HCT116 (cell line): ENCODE measurements at regions not wholly inside any gene's neighbourhood (a gene's known extent, or its start where the extent isn't known, plus 50 kb on each side); places are given as distances from the start of the nearest gene placed in this dataset.

ENCODE experiments used
- ATAC-seq: fragments of 200-7000 bp; cut with Tn5 transposase; 2 replicates; pipeline ENCODE4 v1.9.1; 2020; ENCODE audit warnings: mild to moderate bottlenecking, moderate library complexity
- BruUV-seq: library from RNA; stranded (reverse); fragments of 400-500 nt; replicated peaks from 2 replicates; lab custom pipeline; 2021; lab: Mats Ljungman, UMichigan
- CTCF ChIA-PET: fragments of 300-600 bp; sonication (Branson Sonifier 250); formaldehyde crosslinking; loops from one replicate; lab custom pipeline; 2021; ENCODE audit warnings: antibody characterized with exemption; lab: Charles Lee
- POLR2A ChIA-PET: fragments of 300-600, 350-600 bp; sonication (Branson Sonifier 250); formaldehyde crosslinking; loops from one replicate; lab custom pipeline; 2021; ENCODE audit warnings: antibody characterized with exemption; lab: Charles Lee
- RAD21 ChIA-PET, 2 experiments: fragments of 300-600 bp; sonication (Branson Sonifier 250); formaldehyde crosslinking; loops; one replicate each; lab custom pipeline; 2023; ENCODE audit warnings: low total read pairs in 2 of 2; ENCODE audit not compliant: uncharacterized antibody in 2 of 2, unreplicated experiment in 2 of 2, low non-redundant PET in 1 of 2; lab: Charles Lee
- DNase-seq: peaks from one replicate; pipeline ENCODE4 v3.0.0-alpha.2; 2010; ENCODE audit warnings: low read depth, low spot score
- H2AFZ ChIP-seq: fragments of 200-600 bp; shearing (Covaris generic), sonication (generic); 2 replicates; pipeline ENCODE4 v1.6.1; 2017; ENCODE audit warnings: low read depth, mixed run types, mixed read lengths, antibody characterized with exemption, low read length; ENCODE audit not compliant: poor library complexity, severe bottlenecking
- H3K27ac ChIP-seq: 2 replicates; pipeline ENCODE4 v1.5.1; 2012; ENCODE audit warnings: low read depth, low read length
- H3K27me3 ChIP-seq: fragments of 200-600 bp; sonication (generic); 2 replicates; pipeline ENCODE4 v1.6.1; 2016; ENCODE audit warnings: mixed run types, low read length, mixed read lengths; ENCODE audit not compliant: insufficient read depth
- H3K36me3 ChIP-seq, 2 experiments: fragments of 200-500 bp in 1 of 2; fragments of 200-600 bp in 1 of 2; sonication (Bioruptor generic) in 1 of 2; sonication (generic) in 1 of 2; 2 replicates each; pipeline versions ENCODE4 v1.5.1 to v1.6.1; 2014 to 2016; ENCODE audit warnings: low read length in 2 of 2, inconsistent platforms in 1 of 2, mixed read lengths in 1 of 2, mixed run types in 1 of 2; ENCODE audit not compliant: insufficient read depth in 2 of 2, control insufficient read depth in 1 of 2
- H3K4me1 ChIP-seq, 2 experiments: fragments of 200-600 bp in 1 of 2; sonication (generic) in 1 of 2; 2 replicates each; pipeline versions ENCODE4 v1.5.1 to v1.6.1; 2012 to 2017; ENCODE audit warnings: low read length in 2 of 2, inconsistent platforms in 1 of 2, mild to moderate bottlenecking in 1 of 2, mixed read lengths in 1 of 2, mixed run types in 1 of 2, moderate library complexity in 1 of 2; ENCODE audit not compliant: insufficient read depth in 2 of 2, control insufficient read depth in 1 of 2
- H3K4me2 ChIP-seq: fragments of 200-600 bp; sonication (generic); 2 replicates; pipeline ENCODE4 v1.6.1; 2017; ENCODE audit warnings: mixed run types, low read length, mixed read lengths
- H3K4me3 ChIP-seq, 2 experiments: fragments of 200-600 bp in 1 of 2; sonication (generic) in 1 of 2; replicated peaks in 1 of 2; 2 replicates each; pipeline ENCODE4 v1.5.1; 2011 to 2016; ENCODE audit warnings: low read length in 2 of 2, control low read depth in 1 of 2, low read depth in 1 of 2, mild to moderate bottlenecking in 1 of 2, mixed read lengths in 1 of 2, mixed run types in 1 of 2
- H3K79me2 ChIP-seq: fragments of 200-600 bp; sonication (generic); 2 replicates; pipeline ENCODE4 v1.6.1; 2017; ENCODE audit warnings: mild to moderate bottlenecking, mixed run types, low read length, moderate library complexity, mixed read lengths; ENCODE audit not compliant: insufficient read depth
- H3K9ac ChIP-seq: fragments of 200-600 bp; sonication (generic); 2 replicates; pipeline ENCODE4 v1.6.1; 2016; ENCODE audit warnings: low read length, mixed read lengths
- H3K9me2 ChIP-seq: fragments of 200-600 bp; sonication (generic), shearing (Covaris generic); 2 replicates; pipeline ENCODE4 v1.6.1; 2017; ENCODE audit warnings: mixed run types, mild to moderate bottlenecking, moderate library complexity; ENCODE audit not compliant: insufficient read depth
- H3K9me3 ChIP-seq, 2 experiments: fragments of 200-500 bp in 1 of 2; fragments of 200-600 bp in 1 of 2; sonication (Bioruptor generic) in 1 of 2; sonication (generic) in 1 of 2; 2 replicates each; pipeline ENCODE4 v1.6.1; 2014 to 2017; ENCODE audit warnings: low read length in 2 of 2, mixed read lengths in 2 of 2, inconsistent platforms in 1 of 2, low read depth in 1 of 2, mild to moderate bottlenecking in 1 of 2, mixed run types in 1 of 2, moderate library complexity in 1 of 2; ENCODE audit not compliant: control insufficient read depth in 1 of 2, insufficient read depth in 1 of 2
- H4K20me1 ChIP-seq: fragments of 200-600 bp; sonication (generic), shearing (Covaris generic); 2 replicates; pipeline ENCODE4 v1.6.1; 2017; ENCODE audit warnings: mixed run types, mild to moderate bottlenecking, moderate library complexity; ENCODE audit not compliant: insufficient read depth
- ATF3 ChIP-seq: IDR thresholded peaks from 2 replicates; pipeline ENCODE4 v1.6.1; 2012
- EGR1 ChIP-seq: IDR thresholded peaks from 2 replicates; pipeline ENCODE4 v1.6.1; 2012; ENCODE audit warnings: low read depth
- ELF1 ChIP-seq: IDR thresholded peaks from 2 replicates; pipeline ENCODE4 v1.6.1; 2012; ENCODE audit warnings: low read depth, borderline replicate concordance
- JUND ChIP-seq: IDR thresholded peaks from 2 replicates; pipeline ENCODE4 v1.6.1; 2012
- MAX ChIP-seq: IDR thresholded peaks from 2 replicates; pipeline ENCODE4 v1.6.1; 2012
- POLR2A ChIP-seq: IDR thresholded peaks from 2 replicates; pipeline ENCODE4 v1.7.0; 2011; ENCODE audit warnings: borderline replicate concordance; ENCODE audit not compliant: insufficient read depth, insufficient read length; ENCODE audit errors: extremely low read depth
- POLR2AphosphoS5 ChIP-seq: IDR thresholded peaks from 2 replicates; pipeline ENCODE4 v1.6.1; 2011; ENCODE audit warnings: mild to moderate bottlenecking, low read depth, low read length, moderate library complexity
- RAD21 ChIP-seq: IDR thresholded peaks from 2 replicates; pipeline ENCODE4 v1.6.1; 2012; ENCODE audit warnings: low read depth, mild to moderate bottlenecking
- SIN3A ChIP-seq: IDR thresholded peaks from 2 replicates; pipeline ENCODE4 v1.6.1; 2012; ENCODE audit warnings: low read depth
- SRF ChIP-seq: IDR thresholded peaks from 2 replicates; pipeline ENCODE4 v1.6.1; 2012; ENCODE audit warnings: low read depth
- TCF7L2 ChIP-seq: IDR thresholded peaks from 2 replicates; pipeline ENCODE4 v1.7.0; 2011; ENCODE audit warnings: borderline replicate concordance, inconsistent platforms; ENCODE audit not compliant: insufficient read depth, insufficient read length; ENCODE audit errors: extremely low read depth
- YY1 ChIP-seq: IDR thresholded peaks from 2 replicates; pipeline ENCODE4 v1.6.1; 2011; ENCODE audit warnings: low read length, low read depth, moderate library complexity, mild to moderate bottlenecking; ENCODE audit not compliant: insufficient replicate concordance; ENCODE audit errors: extremely low read depth
- ZBTB33 ChIP-seq: IDR thresholded peaks from 2 replicates; pipeline ENCODE4 v1.6.1; 2011; ENCODE audit warnings: mild to moderate bottlenecking, low read length, moderate library complexity; ENCODE audit not compliant: insufficient replicate concordance; ENCODE audit errors: extremely low read depth
- ZFX ChIP-seq: fragments of 450-650 bp; IDR thresholded peaks from 2 replicates; pipeline ENCODE4 v1.6.1; 2017
- ZNF274 ChIP-seq: fragments of 200-500 bp; sonication (Bioruptor generic); IDR thresholded peaks from 2 replicates; pipeline ENCODE4 v1.6.1; 2014; ENCODE audit warnings: mild to moderate bottlenecking, low read depth, low read length, inconsistent platforms
- intact Hi-C: fragments of 100-400 bp; cut with micrococcal nuclease; formaldehyde crosslinking; loops from 2 replicates; pipeline ENCODE4 v1.10.0; 2022
- TF ChIP-seq, protein P1 (sequence below): IDR thresholded peaks from 2 replicates; pipeline ENCODE4 v1.6.1; 2012; ENCODE audit warnings: low read depth

GRCh38 chr11:91326751-91327150, 897.9 kb upstream of the FAT3 start:
- Histone ChIP-seq H3K9me2 (no peaks in the 10 kb centered on the region), H4K20me1 (no peaks in the 10 kb centered on the region), H2AFZ (no peak overlapping the region), H3K4me1 (no peaks in the 10 kb centered on the region), H3K4me3 (no peak overlapping the region), H3K4me2 (no peak overlapping the region), H3K9me3 (peaks cover 7 to 12% of the 10 kb centered on the region in 2 experiments; a peak in 2 of 4 replicates), H3K27me3 (no peaks in the 10 kb centered on the region), H3K79me2 (no peaks in the 10 kb centered on the region), H3K9ac (no peak overlapping the region), H3K27ac (no peak overlapping the region), H3K36me3 (no peaks in the 10 kb centered on the region)
- no TSS peak for BruUV-seq
- intact Hi-C loops, result no loop called here
- TF ChIP-seq ATF3, result no peak
- no peak for TF ChIP-seq ZBTB33
- TF ChIP-seq EGR1, result no peak
- RAD21 ChIA-PET, result no interaction called here
- no peak for DNase-seq
- ATAC-seq, result no peak
- POLR2A ChIA-PET, result no interaction called here
- CTCF ChIA-PET, result no interaction called here

DNA sequence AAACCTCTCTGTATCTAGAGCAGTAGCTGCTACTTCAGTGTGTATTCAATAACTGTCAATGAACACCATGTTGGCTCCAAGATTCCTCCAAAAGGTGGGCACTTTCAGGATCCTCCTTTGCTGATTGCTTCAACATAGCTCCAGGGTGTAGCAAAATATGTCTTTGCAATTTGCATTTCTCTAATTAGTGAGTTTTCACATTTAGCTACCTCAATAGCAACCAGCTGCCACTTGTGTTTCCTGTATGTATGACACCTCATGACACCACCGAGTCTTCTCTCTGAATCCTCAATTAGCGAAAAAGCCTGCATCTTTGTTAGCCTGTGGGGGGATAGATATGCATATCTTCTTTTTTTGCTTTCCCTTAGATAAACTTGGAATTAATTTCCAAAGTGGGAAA, 898.3 kb upstream of the FAT3 start:
- Histone ChIP-seq H3K9me3 (peaks cover 7 to 12% of the 10 kb centered on the region in 2 experiments; a peak in 2 of 4 replicates), H3K27me3 (no peaks in the 10 kb centered on the region), H3K9me2 (no peaks in the 10 kb centered on the region), H3K4me1 (no peaks in the 10 kb centered on the region), H3K79me2 (no peaks in the 10 kb centered on the region), H3K4me2 (no peak overlapping the region), H3K4me3 (no peak overlapping the region), H3K9ac (no peak overlapping the region), H3K36me3 (no peaks in the 10 kb centered on the region)
- BruUV-seq, result no TSS peak
- ChIA-PET POLR2A (no interaction called here), CTCF (no interaction called here)
- no peak for ATAC-seq
- intact Hi-C loops, result no loop called here
- TF ChIP-seq SIN3A, result no peak
- TF ChIP-seq TCF7L2, result no peak
- no peak for TF ChIP-seq SRF
- TF ChIP-seq, protein P1, sequence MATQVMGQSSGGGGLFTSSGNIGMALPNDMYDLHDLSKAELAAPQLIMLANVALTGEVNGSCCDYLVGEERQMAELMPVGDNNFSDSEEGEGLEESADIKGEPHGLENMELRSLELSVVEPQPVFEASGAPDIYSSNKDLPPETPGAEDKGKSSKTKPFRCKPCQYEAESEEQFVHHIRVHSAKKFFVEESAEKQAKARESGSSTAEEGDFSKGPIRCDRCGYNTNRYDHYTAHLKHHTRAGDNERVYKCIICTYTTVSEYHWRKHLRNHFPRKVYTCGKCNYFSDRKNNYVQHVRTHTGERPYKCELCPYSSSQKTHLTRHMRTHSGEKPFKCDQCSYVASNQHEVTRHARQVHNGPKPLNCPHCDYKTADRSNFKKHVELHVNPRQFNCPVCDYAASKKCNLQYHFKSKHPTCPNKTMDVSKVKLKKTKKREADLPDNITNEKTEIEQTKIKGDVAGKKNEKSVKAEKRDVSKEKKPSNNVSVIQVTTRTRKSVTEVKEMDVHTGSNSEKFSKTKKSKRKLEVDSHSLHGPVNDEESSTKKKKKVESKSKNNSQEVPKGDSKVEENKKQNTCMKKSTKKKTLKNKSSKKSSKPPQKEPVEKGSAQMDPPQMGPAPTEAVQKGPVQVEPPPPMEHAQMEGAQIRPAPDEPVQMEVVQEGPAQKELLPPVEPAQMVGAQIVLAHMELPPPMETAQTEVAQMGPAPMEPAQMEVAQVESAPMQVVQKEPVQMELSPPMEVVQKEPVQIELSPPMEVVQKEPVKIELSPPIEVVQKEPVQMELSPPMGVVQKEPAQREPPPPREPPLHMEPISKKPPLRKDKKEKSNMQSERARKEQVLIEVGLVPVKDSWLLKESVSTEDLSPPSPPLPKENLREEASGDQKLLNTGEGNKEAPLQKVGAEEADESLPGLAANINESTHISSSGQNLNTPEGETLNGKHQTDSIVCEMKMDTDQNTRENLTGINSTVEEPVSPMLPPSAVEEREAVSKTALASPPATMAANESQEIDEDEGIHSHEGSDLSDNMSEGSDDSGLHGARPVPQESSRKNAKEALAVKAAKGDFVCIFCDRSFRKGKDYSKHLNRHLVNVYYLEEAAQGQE, result no peak
- TF ChIP-seq ZNF274, result no peak
- TF ChIP-seq POLR2AphosphoS5, result no peak
- no peak for TF ChIP-seq POLR2A
- TF ChIP-seq ZFX, result no peak
- TF ChIP-seq RAD21, result no peak
- no peak for TF ChIP-seq JUND
- TF ChIP-seq ELF1, result no peak
- no peak for TF ChIP-seq YY1
- no peak for TF ChIP-seq ATF3
- TF ChIP-seq EGR1, result no peak
- no peak for TF ChIP-seq MAX
- TF ChIP-seq, all 23 proteins: peak for 0
- Histone ChIP-seq H2AFZ (no peak overlapping the region), H4K20me1 (no peaks in the 10 kb centered on the region), H3K27ac (no peak overlapping the region)
- RAD21 ChIA-PET, result no interaction called here
- no peak for DNase-seq
